GM12878 (cell line): ENCODE measurements at regions not wholly inside any gene's neighbourhood (a gene's known extent, or its start where the extent isn't known, plus 50 kb on each side); places are given as distances from the start of the nearest gene placed in this dataset.

Experiments used
- ATAC-seq: fragments of 200-7000 bp; cut with Tn5 transposase; 3 replicates; pipeline ENCODE4 v1.9.1; 2020; ENCODE audit warnings: mild to moderate bottlenecking, moderate library complexity
- BruUV-seq: library from RNA; stranded (reverse); fragments of 400-500 nt; replicated peaks from 2 replicates; lab custom pipeline; 2021; lab: Mats Ljungman, UMichigan
- CTCF ChIA-PET: fragments of 300-600 bp; sonication (Branson Sonifier 250); formaldehyde crosslinking; extraction: SDS; loops from one replicate; lab custom pipeline; 2021; ENCODE audit warnings: inconsistent platforms; lab: Yijun Ruan, JAX
- POLR2A ChIA-PET: fragments of 350-600 bp; formaldehyde crosslinking; extraction: SDS; loops from one replicate; lab custom pipeline; 2021; ENCODE audit warnings: inconsistent platforms; lab: Charles Lee
- RAD21 ChIA-PET: fragments of 300-600 bp; sonication (Branson Sonifier 250); formaldehyde crosslinking; loops from one replicate; lab custom pipeline; 2023; ENCODE audit warnings: antibody characterized with exemption; ENCODE audit not compliant: unreplicated experiment; lab: Charles Lee
- SMC1A ChIA-PET: fragments of 300-600 bp; sonication (Branson Sonifier 250); formaldehyde crosslinking; loops from one replicate; lab custom pipeline; 2023; ENCODE audit not compliant: unreplicated experiment, uncharacterized antibody; lab: Charles Lee
- DNase-seq: peaks from one replicate; pipeline ENCODE4 v3.0.0-alpha.2; 2011; ENCODE audit warnings: low read depth, low spot score
- FAIRE-seq: peaks from 3 replicates; lab custom pipeline; 2011; peaks lifted over from hg19 to GRCh38; lab: Jason Lieb, UNC
- H2AFZ ChIP-seq: 2 replicates; pipeline ENCODE4 v1.6.0; 2011; ENCODE audit warnings: low read depth, low read length, control low read depth; ENCODE audit not compliant: control insufficient read depth
- H3K27ac ChIP-seq: 2 replicates; pipeline ENCODE4 v1.5.1; 2011; ENCODE audit warnings: control low read depth; ENCODE audit not compliant: control insufficient read depth, insufficient read depth
- H3K27me3 ChIP-seq, 2 experiments: replicated peaks in 1 of 2; 2 replicates each; pipeline versions ENCODE4 v1.6.0 to v1.6.1; 2011; ENCODE audit warnings: low read length in 1 of 2; ENCODE audit not compliant: control insufficient read depth in 2 of 2, insufficient read depth in 2 of 2
- H3K36me3 ChIP-seq, 2 experiments: 2 replicates each; pipeline ENCODE4 v1.5.1; 2011; ENCODE audit warnings: low read length in 1 of 2; ENCODE audit not compliant: control insufficient read depth in 2 of 2, insufficient read depth in 2 of 2
- H3K4me1 ChIP-seq: 2 replicates; pipeline ENCODE4 v1.6.1; 2011; ENCODE audit warnings: mild to moderate bottlenecking, low read length, moderate library complexity, mixed read lengths; ENCODE audit not compliant: control insufficient read depth, insufficient read depth
- H3K4me2 ChIP-seq: 2 replicates; pipeline ENCODE4 v1.6.0; 2011; ENCODE audit warnings: control low read depth; ENCODE audit not compliant: control insufficient read depth, insufficient read depth
- H3K4me3 ChIP-seq: fragments of 200-600 bp; sonication (generic); 2 replicates; pipeline ENCODE4 v1.5.1; 2016
- H3K79me2 ChIP-seq: 2 replicates; pipeline ENCODE4 v1.6.0; 2011; ENCODE audit warnings: low read length; ENCODE audit not compliant: control insufficient read depth, insufficient read depth
- H3K9ac ChIP-seq: 2 replicates; pipeline ENCODE4 v1.8.0; 2011; ENCODE audit warnings: low read length, control low read depth, mixed read lengths; ENCODE audit not compliant: control insufficient read depth, insufficient read depth
- H3K9me3 ChIP-seq: replicated peaks from 3 replicates; pipeline ENCODE4 v1.5.1; 2011; ENCODE audit warnings: mild to moderate bottlenecking, low read length; ENCODE audit not compliant: control insufficient read depth, insufficient read depth
- H4K20me1 ChIP-seq: 2 replicates; pipeline ENCODE4 v1.6.0; 2011; ENCODE audit not compliant: control insufficient read depth, insufficient read depth
- CBX3 ChIP-seq: fragments of 200-600 bp; sonication (generic); IDR thresholded peaks from 2 replicates; pipeline ENCODE4 v1.6.1; 2016; ENCODE audit warnings: low read depth, borderline replicate concordance
- FOXM1 ChIP-seq: IDR thresholded peaks from 2 replicates; pipeline ENCODE4 v1.6.1; 2012; ENCODE audit warnings: low read depth, mild to moderate bottlenecking, inconsistent platforms, low read length, moderate library complexity
- HDGF ChIP-seq: fragments of 450-650 bp; IDR thresholded peaks from 2 replicates; pipeline ENCODE4 v1.6.1; 2016; ENCODE audit warnings: antibody characterized with exemption
- IKZF1 ChIP-seq: fragments of 450-650 bp; conservative IDR thresholded peaks from 2 replicates; pipeline ENCODE4 v1.6.1; 2017; ENCODE audit warnings: antibody characterized with exemption, mild to moderate bottlenecking
- IKZF2 ChIP-seq, 2 experiments: fragments of 450-650 bp; IDR thresholded peaks; 2 replicates each; pipeline ENCODE4 v1.6.1; 2017; ENCODE audit warnings: mild to moderate bottlenecking in 2 of 2, moderate library complexity in 2 of 2
- IRF4 ChIP-seq: IDR thresholded peaks from 2 replicates; pipeline ENCODE4 v1.6.1; 2011; ENCODE audit warnings: low read depth, low read length
- MTA2 ChIP-seq: fragments of 450-650 bp; IDR thresholded peaks from 2 replicates; pipeline ENCODE4 v1.6.1; 2016; ENCODE audit warnings: low read depth, mild to moderate bottlenecking, moderate library complexity
- POLR2A ChIP-seq: IDR thresholded peaks from 2 replicates; pipeline ENCODE4 v1.6.1; 2011; ENCODE audit warnings: low read depth, mild to moderate bottlenecking, low read length
- SMAD5 ChIP-seq: IDR thresholded peaks from 2 replicates; pipeline ENCODE4 v1.6.1; 2016; ENCODE audit warnings: antibody characterized with exemption, low read depth
- SRF ChIP-seq, 2 experiments: IDR thresholded peaks; 2 replicates each; pipeline ENCODE4 v1.6.1; 2011; ENCODE audit warnings: low read depth in 2 of 2, low read length in 2 of 2, mild to moderate bottlenecking in 1 of 2, moderate library complexity in 1 of 2
- ZNF622 ChIP-seq: fragments of 450-650 bp; IDR thresholded peaks from 2 replicates; pipeline ENCODE4 v1.6.1; 2017; ENCODE audit warnings: mild to moderate bottlenecking, inconsistent platforms
- WGBS: methylation state at CpG from one replicate; pipeline ENCODE4 v1.1.6; 2016; ENCODE audit warnings: low lambda C conversion rate; ENCODE audit not compliant: insufficient replicate concordance, insufficient coverage; ENCODE audit errors: missing lambda C conversion rate; 5-methylcytosine and 5-hydroxymethylcytosine counted together
- in situ Hi-C: fragments of 300-500 bp; cut with MboI; formaldehyde crosslinking; loops from 9 replicates; pipeline ENCODE4 v1.14.3; 2018; ENCODE audit warnings: mixed read lengths
- intact Hi-C: fragments of 100-400 bp; cut with micrococcal nuclease; formaldehyde crosslinking; loops from one replicate; pipeline ENCODE4 v1.14.2; 2022; ENCODE audit not compliant: unreplicated experiment
- TF ChIP-seq, protein P1 (sequence below): IDR thresholded peaks from 2 replicates; pipeline ENCODE4 v1.6.1; 2011; ENCODE audit warnings: borderline replicate concordance, low read depth, mild to moderate bottlenecking, moderate library complexity, mixed read lengths, low read length; ENCODE audit not compliant: insufficient read depth; ENCODE audit errors: extremely low read length
- TF ChIP-seq, protein P2 (sequence below): fragments of 450-650 bp; IDR thresholded peaks from 2 replicates; pipeline ENCODE4 v1.6.1; 2017; ENCODE audit warnings: borderline replicate concordance

DNA sequence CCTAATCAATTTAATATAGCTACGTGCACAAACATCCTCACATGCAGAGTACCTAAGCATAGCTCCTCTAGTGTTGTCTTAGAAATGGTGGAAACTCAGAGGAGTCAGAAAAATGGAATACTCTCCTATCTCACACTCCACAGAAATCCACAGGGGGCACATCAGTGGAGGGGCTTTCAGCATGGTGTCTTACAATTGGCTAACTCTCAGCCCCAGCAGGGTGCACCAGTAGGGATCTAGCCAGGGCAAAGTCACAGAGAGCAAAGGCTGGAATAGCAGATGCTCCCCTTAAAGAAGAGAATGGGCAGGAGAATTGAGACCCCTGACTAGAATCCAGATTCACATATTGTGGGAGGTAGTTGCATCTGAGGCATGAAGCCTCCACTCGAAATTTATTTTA lies 135.7 kb downstream of the MAIP1 start:
- H3K27ac ChIP-seq = no peak overlapping the region
- no peaks in the 10 kb centered on the region for H3K36me3 ChIP-seq
- no peaks in the 10 kb centered on the region for H3K4me1 ChIP-seq
- no TSS peak for BruUV-seq
- TF ChIP-seq IKZF2 (IDR thresholded peaks at IDR 0.05) (no peak), CBX3 (no peak), IRF4 (no peak), HDGF (no peak), SRF (IDR thresholded peaks at IDR 0.05; ENCODE audit: low read depth in 2 of 2, low read length in 2 of 2) (no peak)
- TF ChIP-seq, protein P1, sequence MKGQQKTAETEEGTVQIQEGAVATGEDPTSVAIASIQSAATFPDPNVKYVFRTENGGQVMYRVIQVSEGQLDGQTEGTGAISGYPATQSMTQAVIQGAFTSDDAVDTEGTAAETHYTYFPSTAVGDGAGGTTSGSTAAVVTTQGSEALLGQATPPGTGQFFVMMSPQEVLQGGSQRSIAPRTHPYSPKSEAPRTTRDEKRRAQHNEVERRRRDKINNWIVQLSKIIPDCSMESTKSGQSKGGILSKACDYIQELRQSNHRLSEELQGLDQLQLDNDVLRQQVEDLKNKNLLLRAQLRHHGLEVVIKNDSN = no peak
- ATAC-seq (no peak), FAIRE-seq (no peak), DNase-seq (no peak)
- H3K9ac ChIP-seq = no peak overlapping the region
- RAD21 ChIA-PET = no interaction called here
- intact Hi-C loops (no loop called here), in situ Hi-C loops (no loop called here)
- H3K79me2 ChIP-seq = no peaks in the 10 kb centered on the region
- no peak overlapping the region for H3K4me3 ChIP-seq
- no peaks in the 10 kb centered on the region for H4K20me1 ChIP-seq
- H3K9me3 ChIP-seq = no peaks in the 10 kb centered on the region
- CTCF ChIA-PET = interaction anchor here (0.7 kb wide), 1 partner anchor 48 kb away, joined by 3 read pairs; no protein-coding TSS in a partner anchor
- H3K4me2 ChIP-seq = no peak overlapping the region
- SMC1A ChIA-PET = interaction anchor here (1.5 to 1.6 kb wide), 2 partner anchors 10 to 11 kb away, joined by 3 read pairs; no protein-coding TSS in a partner anchor
- POLR2A ChIA-PET = no interaction called here
- 2% methylated on average over 2 of the region's 2 CpGs for WGBS
- H3K27me3 ChIP-seq = no peaks in the 10 kb centered on the region; a peak in 1 of 4 replicates
- no peak overlapping the region for H2AFZ ChIP-seq

DNA sequence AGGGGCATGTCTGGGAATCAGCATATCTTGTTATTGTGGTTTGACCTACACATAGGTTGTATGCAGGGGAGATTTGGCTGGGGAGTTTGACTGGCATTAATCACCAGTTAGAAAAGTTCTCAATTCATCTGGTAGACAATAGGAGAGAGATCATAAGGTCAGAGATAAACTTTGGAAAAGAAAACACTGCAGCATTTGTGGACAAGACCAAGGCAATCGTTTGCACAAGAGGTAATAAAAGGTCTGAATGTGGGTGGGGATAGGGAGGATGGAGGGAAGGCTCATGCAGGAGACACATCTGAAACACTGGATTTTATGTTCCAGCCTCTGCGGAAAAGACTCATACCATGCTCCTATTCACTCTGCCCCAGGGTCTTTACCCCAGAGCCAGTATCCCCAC lies 136.9 kb downstream of the MAIP1 start:
- H3K27ac ChIP-seq = no peak overlapping the region
- ATAC-seq (no peak), DNase-seq (no peak), FAIRE-seq (no peak)
- ChIA-PET SMC1A (interaction anchor here (1.5 kb wide), 1 partner anchor 11 kb away, joined by 3 read pairs; no protein-coding TSS in a partner anchor), RAD21 (no interaction called here), CTCF (no interaction called here), POLR2A (no interaction called here)
- H3K36me3 ChIP-seq = no peaks in the 10 kb centered on the region
- no peaks in the 10 kb centered on the region; a peak in 1 of 4 replicates for H3K27me3 ChIP-seq
- intact Hi-C loops (no loop called here), in situ Hi-C loops (no loop called here)
- no peaks in the 10 kb centered on the region for H3K9me3 ChIP-seq
- no TSS peak for BruUV-seq
- no peak overlapping the region for H3K4me2 ChIP-seq
- WGBS = 11% methylated on average over 2 of the region's 2 CpGs
- no peak overlapping the region for H3K4me3 ChIP-seq
- no peak overlapping the region for H2AFZ ChIP-seq
- H3K9ac ChIP-seq = no peak overlapping the region
- H3K4me1 ChIP-seq = no peaks in the 10 kb centered on the region
- H3K79me2 ChIP-seq = no peaks in the 10 kb centered on the region
- no peaks in the 10 kb centered on the region for H4K20me1 ChIP-seq
- no peak for TF ChIP-seq IKZF1
- TF ChIP-seq SMAD5 = no peak
- TF ChIP-seq FOXM1 = no peak
- no peak for TF ChIP-seq CBX3
- no peak for TF ChIP-seq POLR2A
- no peak for TF ChIP-seq MTA2
- no peak for TF ChIP-seq ZNF622
- TF ChIP-seq SRF (IDR thresholded peaks at IDR 0.05; ENCODE audit: low read depth in 2 of 2, low read length in 2 of 2) = no peak
- TF ChIP-seq, protein P2, sequence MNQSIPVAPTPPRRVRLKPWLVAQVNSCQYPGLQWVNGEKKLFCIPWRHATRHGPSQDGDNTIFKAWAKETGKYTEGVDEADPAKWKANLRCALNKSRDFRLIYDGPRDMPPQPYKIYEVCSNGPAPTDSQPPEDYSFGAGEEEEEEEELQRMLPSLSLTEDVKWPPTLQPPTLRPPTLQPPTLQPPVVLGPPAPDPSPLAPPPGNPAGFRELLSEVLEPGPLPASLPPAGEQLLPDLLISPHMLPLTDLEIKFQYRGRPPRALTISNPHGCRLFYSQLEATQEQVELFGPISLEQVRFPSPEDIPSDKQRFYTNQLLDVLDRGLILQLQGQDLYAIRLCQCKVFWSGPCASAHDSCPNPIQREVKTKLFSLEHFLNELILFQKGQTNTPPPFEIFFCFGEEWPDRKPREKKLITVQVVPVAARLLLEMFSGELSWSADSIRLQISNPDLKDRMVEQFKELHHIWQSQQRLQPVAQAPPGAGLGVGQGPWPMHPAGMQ = no peak
